ENCODE measurements at regions not wholly inside any gene's neighbourhood (a gene's known extent, or its start where the extent isn't known, plus 50 kb on each side); places are given as distances from the start of the nearest gene placed in this dataset.

GRCh38 chr7:51660516-51660915, 343.9 kb upstream of the COBL start:
- TF ChIP-seq, protein P1, sequence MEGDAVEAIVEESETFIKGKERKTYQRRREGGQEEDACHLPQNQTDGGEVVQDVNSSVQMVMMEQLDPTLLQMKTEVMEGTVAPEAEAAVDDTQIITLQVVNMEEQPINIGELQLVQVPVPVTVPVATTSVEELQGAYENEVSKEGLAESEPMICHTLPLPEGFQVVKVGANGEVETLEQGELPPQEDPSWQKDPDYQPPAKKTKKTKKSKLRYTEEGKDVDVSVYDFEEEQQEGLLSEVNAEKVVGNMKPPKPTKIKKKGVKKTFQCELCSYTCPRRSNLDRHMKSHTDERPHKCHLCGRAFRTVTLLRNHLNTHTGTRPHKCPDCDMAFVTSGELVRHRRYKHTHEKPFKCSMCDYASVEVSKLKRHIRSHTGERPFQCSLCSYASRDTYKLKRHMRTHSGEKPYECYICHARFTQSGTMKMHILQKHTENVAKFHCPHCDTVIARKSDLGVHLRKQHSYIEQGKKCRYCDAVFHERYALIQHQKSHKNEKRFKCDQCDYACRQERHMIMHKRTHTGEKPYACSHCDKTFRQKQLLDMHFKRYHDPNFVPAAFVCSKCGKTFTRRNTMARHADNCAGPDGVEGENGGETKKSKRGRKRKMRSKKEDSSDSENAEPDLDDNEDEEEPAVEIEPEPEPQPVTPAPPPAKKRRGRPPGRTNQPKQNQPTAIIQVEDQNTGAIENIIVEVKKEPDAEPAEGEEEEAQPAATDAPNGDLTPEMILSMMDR (IDR thresholded peaks at IDR 0.05; ENCODE audit: low read length): no peak
- TF ChIP-seq EZH2 (IDR thresholded peaks at IDR 0.05; ENCODE audit: borderline replicate concordance, low read length): no peak

All from OCI-LY1 (cell line).